Neutrophil (primary cell): ENCODE measurements at regions not wholly inside any gene's neighbourhood (a gene's known extent, or its start where the extent isn't known, plus 50 kb on each side); places are given as distances from the start of the nearest gene placed in this dataset.

ENCODE experiments used
- H3K27ac ChIP-seq: fragments of 200-600 bp; sonication (generic); 2 replicates; pipeline ENCODE4 v1.5.1; 2016; ENCODE audit warnings: mild to moderate bottlenecking, moderate library complexity
- H3K27me3 ChIP-seq: fragments of 200-600 bp; sonication (generic); 2 replicates; pipeline ENCODE4 v1.6.0; 2016; ENCODE audit warnings: mild to moderate bottlenecking
- H3K36me3 ChIP-seq: fragments of 200-600 bp; sonication (generic); 2 replicates; pipeline ENCODE4 v1.5.1; 2017
- H3K4me1 ChIP-seq, 2 experiments: fragments of 200-600 bp in 1 of 2; sonication (generic) in 1 of 2; 1 replicate in 1 of 2; 2 replicates in 1 of 2; pipeline versions ENCODE4 v1.5.1 to v1.6.1; 2013 to 2016; ENCODE audit warnings: low read depth in 1 of 2, low read length in 1 of 2, mild to moderate bottlenecking in 1 of 2, moderate library complexity in 1 of 2; ENCODE audit not compliant: control insufficient read depth in 1 of 2, insufficient read depth in 1 of 2
- H3K4me3 ChIP-seq, 2 experiments: fragments of 200-600 bp in 1 of 2; sonication (generic) in 1 of 2; 1 replicate in 1 of 2; 2 replicates in 1 of 2; pipeline ENCODE4 v1.5.1; 2013 to 2016; ENCODE audit warnings: low read depth in 1 of 2, low read length in 1 of 2, mild to moderate bottlenecking in 1 of 2, moderate library complexity in 1 of 2
- H3K9me3 ChIP-seq: fragments of 200-600 bp; sonication (generic); 2 replicates; pipeline ENCODE4 v1.5.1; 2016
- CTCF ChIP-seq: fragments of 200-600 bp; sonication (generic); IDR thresholded peaks from 2 replicates; pipeline ENCODE4 v1.5.1; 2016; ENCODE audit warnings: antibody characterized with exemption

GRCh38 chr3:34919025-34919424, 720.3 kb upstream of the ARPP21 start:
- Histone ChIP-seq H3K27ac (no peak overlapping the region), H3K36me3 (no peaks in the 10 kb centered on the region), H3K9me3 (no peaks in the 10 kb centered on the region), H3K27me3 (no peaks in the 10 kb centered on the region), H3K4me1 (no peaks in the 10 kb centered on the region), H3K4me3 (no peak overlapping the region)
- TF ChIP-seq CTCF = no peak

- Histone ChIP-seq H3K9me3 (no peaks in the 10 kb centered on the region), H3K36me3 (no peaks in the 10 kb centered on the region), H3K27me3 (no peaks in the 10 kb centered on the region), H3K4me3 (no peak overlapping the region), H3K4me1 (no peaks in the 10 kb centered on the region), H3K27ac (no peak overlapping the region)
- TF ChIP-seq CTCF = no peak
Measured at GRCh38 chr3:34920806-34921205, 718.5 kb upstream of the ARPP21 start.

- no peak overlapping the region for H3K27ac ChIP-seq
- no peak for TF ChIP-seq CTCF
- no peaks in the 10 kb centered on the region for H3K4me1 ChIP-seq
- no peak overlapping the region for H3K4me3 ChIP-seq
- H3K36me3 ChIP-seq = no peaks in the 10 kb centered on the region
- H3K9me3 ChIP-seq = no peaks in the 10 kb centered on the region
- H3K27me3 ChIP-seq = no peaks in the 10 kb centered on the region
Measured at GRCh38 chr3:34924961-34925360, 714.4 kb upstream of the ARPP21 start.

GRCh38 chr3:34925851-34926250, 713.5 kb upstream of the ARPP21 start:
- no peak overlapping the region for H3K27ac ChIP-seq
- no peaks in the 10 kb centered on the region for H3K4me1 ChIP-seq
- TF ChIP-seq CTCF = no peak
- H3K27me3 ChIP-seq = no peaks in the 10 kb centered on the region
- H3K4me3 ChIP-seq = no peak overlapping the region
- H3K9me3 ChIP-seq = no peaks in the 10 kb centered on the region
- no peaks in the 10 kb centered on the region for H3K36me3 ChIP-seq

GRCh38 chr3:34929036-34929435, 710.3 kb upstream of the ARPP21 start:
- no peaks in the 10 kb centered on the region for H3K4me1 ChIP-seq
- no peaks in the 10 kb centered on the region for H3K9me3 ChIP-seq
- no peak overlapping the region for H3K27ac ChIP-seq
- no peak for TF ChIP-seq CTCF
- H3K27me3 ChIP-seq = no peaks in the 10 kb centered on the region
- H3K36me3 ChIP-seq = no peaks in the 10 kb centered on the region
- no peak overlapping the region for H3K4me3 ChIP-seq

GRCh38 chr3:34934660-34935059, 704.7 kb upstream of the ARPP21 start:
- no peaks in the 10 kb centered on the region for H3K36me3 ChIP-seq
- H3K4me3 ChIP-seq = no peak overlapping the region
- H3K4me1 ChIP-seq = no peaks in the 10 kb centered on the region
- no peak overlapping the region for H3K27ac ChIP-seq
- TF ChIP-seq CTCF = no peak
- H3K9me3 ChIP-seq = peaks cover 3% of the 10 kb centered on the region
- no peaks in the 10 kb centered on the region for H3K27me3 ChIP-seq
